CD4-positive, CD25-positive, alpha-beta regulatory T cell (primary cell): ENCODE measurements at regions not wholly inside any gene's neighbourhood (a gene's known extent, or its start where the extent isn't known, plus 50 kb on each side); places are given as distances from the start of the nearest gene placed in this dataset.
"Not testable (repeated sequence)": the region's sequence is repeated elsewhere in the genome, so short reads cannot be mapped to it uniquely, and the experiment has no call there.

ENCODE experiments used
- ATAC-seq, 2 donors: fragments of 150-1000 bp; cut with Tn5 transposase; one replicate each; pipeline ENCODE4 v1.10.0; 2021; ENCODE audit warnings: low read depth in 2 of 2, moderate number of reproducible peaks in 2 of 2, moderate library complexity in 1 of 2
- DNase-seq, 3 donors: peaks; one replicate each; pipeline versions ENCODE4 v3.0.0 to v3.0.0-alpha.2; 2012 to 2022; ENCODE audit warnings: mixed read lengths in 1 of 3
- H3K27ac ChIP-seq: one replicate; pipeline ENCODE4 v1.7.0; 2013; ENCODE audit warnings: mild to moderate bottlenecking, low read length; ENCODE audit not compliant: insufficient read depth, poor library complexity, severe bottlenecking
- H3K27me3 ChIP-seq: one replicate; pipeline ENCODE4 v1.7.0; 2013; ENCODE audit warnings: low read length; ENCODE audit not compliant: control insufficient read depth, insufficient read depth
- H3K36me3 ChIP-seq: one replicate; pipeline ENCODE4 v1.7.0; 2013; ENCODE audit warnings: mild to moderate bottlenecking, low read length, moderate library complexity; ENCODE audit not compliant: control insufficient read depth, insufficient read depth
- H3K4me1 ChIP-seq: 2 replicates; pipeline ENCODE4 v1.7.0; 2013; ENCODE audit warnings: mild to moderate bottlenecking, low read length; ENCODE audit not compliant: insufficient read depth, control insufficient read depth, poor library complexity, severe bottlenecking
- H3K4me3 ChIP-seq: one replicate; pipeline ENCODE4 v1.7.0; 2013; ENCODE audit warnings: low read depth, mild to moderate bottlenecking, low read length, moderate library complexity
- H3K9me3 ChIP-seq, 2 experiments: 1 replicate in 1 of 2; 2 replicates in 1 of 2; pipeline ENCODE4 v1.7.0; 2013; ENCODE audit warnings: low read length in 2 of 2, mild to moderate bottlenecking in 1 of 2, moderate library complexity in 1 of 2; ENCODE audit not compliant: control insufficient read depth in 2 of 2
- H3K27ac Mint-ChIP-seq, 3 donors: one replicate each; pipeline ENCODE4 v1.8.0; 2020 to 2022; ENCODE audit warnings: mild to moderate bottlenecking in 3 of 3, mixed read lengths in 3 of 3, moderate library complexity in 2 of 3
- H3K27me3 Mint-ChIP-seq: one replicate; pipeline ENCODE4 v1.8.0; 2022; ENCODE audit warnings: mild to moderate bottlenecking, mixed read lengths
- H3K36me3 Mint-ChIP-seq: one replicate; pipeline ENCODE4 v1.8.0; 2020; ENCODE audit warnings: mixed read lengths
- H3K4me1 Mint-ChIP-seq, 4 donors: one replicate each; pipeline ENCODE4 v1.8.0; 2020 to 2022; ENCODE audit warnings: mixed read lengths in 4 of 4, mild to moderate bottlenecking in 1 of 4
- H3K4me3 Mint-ChIP-seq, 4 donors: one replicate each; pipeline ENCODE4 v1.8.0; 2020 to 2022; ENCODE audit warnings: mild to moderate bottlenecking in 4 of 4, mixed read lengths in 4 of 4, moderate library complexity in 3 of 4
- H3K9me3 Mint-ChIP-seq, 7 donors: one replicate each; pipeline ENCODE4 v1.8.0; 2020 to 2022; ENCODE audit warnings: mixed read lengths in 7 of 7, mild to moderate bottlenecking in 3 of 7, moderate library complexity in 2 of 7

- peaks cover 0 to 1% (median 0%) of the 10 kb centered on the region in 7 donors for H3K9me3 Mint-ChIP-seq
- no peaks in the 10 kb centered on the region for H3K36me3 Mint-ChIP-seq
- H3K4me3 Mint-ChIP-seq: no peak overlapping the region
- peaks cover 4% of the 10 kb centered on the region for H3K27me3 Mint-ChIP-seq
- H3K27ac ChIP-seq: no peak overlapping the region
- H3K4me1 ChIP-seq: no peaks in the 10 kb centered on the region
- no peaks in the 10 kb centered on the region for H3K36me3 ChIP-seq
- DNase-seq (no peak), ATAC-seq (no peak)
- no peak overlapping the region for H3K27ac Mint-ChIP-seq
- no peaks in the 10 kb centered on the region for H3K27me3 ChIP-seq
- H3K4me3 ChIP-seq: no peak overlapping the region
- H3K9me3 ChIP-seq: no peaks in the 10 kb centered on the region
- peaks cover 0 to 5% (median 0%) of the 10 kb centered on the region in 4 donors for H3K4me1 Mint-ChIP-seq
Measured at GRCh38 chr7:12494687-12495024, 75.9 kb upstream of the SCIN start.

GRCh38 chr7:12496901-12497674, 73.4 kb upstream of the SCIN start:
- not testable (repeated sequence) for H3K9me3 ChIP-seq, H3K36me3 ChIP-seq, H3K4me1 Mint-ChIP-seq, H3K27ac ChIP-seq, H3K27ac Mint-ChIP-seq, H3K4me1 ChIP-seq, H3K27me3 ChIP-seq, H3K4me3 ChIP-seq, H3K9me3 Mint-ChIP-seq, ATAC-seq, H3K36me3 Mint-ChIP-seq, H3K27me3 Mint-ChIP-seq
- DNase-seq: peak in 1 of 3 donors; percentile 26
- peak overlapping the region in 2 of 4 donors; percentile 60 to 90 for H3K4me3 Mint-ChIP-seq

DNA sequence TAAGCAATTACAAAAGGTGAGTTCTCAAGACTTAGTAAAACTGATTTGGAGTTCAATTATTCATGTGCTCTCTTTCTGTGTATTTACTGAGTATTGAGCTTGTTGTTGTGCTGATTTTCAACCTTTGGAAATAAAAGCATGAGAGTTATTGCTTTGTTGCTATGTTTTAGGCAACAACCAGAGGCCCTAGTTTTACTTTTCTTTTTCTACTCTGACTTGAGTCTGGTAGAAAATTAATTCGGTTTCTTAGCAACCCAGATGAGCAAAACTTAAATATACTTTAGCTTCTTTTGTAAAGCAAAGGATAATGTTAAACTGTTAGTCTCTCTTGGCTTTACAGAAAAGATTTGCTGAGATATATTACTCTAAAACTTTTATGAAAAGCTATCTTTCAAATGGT, 66.4 kb upstream of the SCIN start:
- no peak for DNase-seq
- H3K27ac ChIP-seq: no peak overlapping the region
- H3K4me3 ChIP-seq: no peak overlapping the region
- no peak overlapping the region for H3K4me3 Mint-ChIP-seq
- H3K27me3 Mint-ChIP-seq: no peaks in the 10 kb centered on the region
- no peaks in the 10 kb centered on the region for H3K9me3 ChIP-seq
- no peaks in the 10 kb centered on the region for H3K9me3 Mint-ChIP-seq
- H3K4me1 Mint-ChIP-seq: no peaks in the 10 kb centered on the region
- H3K36me3 ChIP-seq: no peaks in the 10 kb centered on the region
- no peaks in the 10 kb centered on the region for H3K27me3 ChIP-seq
- H3K36me3 Mint-ChIP-seq: no peaks in the 10 kb centered on the region
- ATAC-seq: no peak
- no peaks in the 10 kb centered on the region for H3K4me1 ChIP-seq
- no peak overlapping the region for H3K27ac Mint-ChIP-seq

DNA sequence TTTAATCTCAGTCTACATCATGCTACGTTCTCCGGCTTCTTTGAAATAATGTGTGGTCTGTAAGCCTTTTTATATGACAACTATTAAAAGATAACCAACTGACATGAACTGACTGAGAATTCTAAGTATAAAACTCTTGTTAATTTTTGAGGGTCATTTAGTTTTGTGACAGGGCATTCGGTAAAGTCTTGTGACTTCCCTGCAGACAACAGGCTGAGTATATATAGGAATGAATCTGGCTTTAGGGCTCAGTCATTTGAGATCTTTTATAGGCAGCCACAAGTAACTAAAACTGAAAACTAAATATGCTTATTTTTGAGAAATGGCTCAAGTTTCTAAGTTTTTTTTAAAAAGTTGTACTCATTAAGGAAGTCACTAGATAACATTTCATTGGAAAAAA, 62.5 kb upstream of the SCIN start:
- DNase-seq: no peak
- no peak overlapping the region for H3K4me3 ChIP-seq
- no peak overlapping the region for H3K4me3 Mint-ChIP-seq
- no peaks in the 10 kb centered on the region for H3K36me3 ChIP-seq
- no peaks in the 10 kb centered on the region for H3K36me3 Mint-ChIP-seq
- H3K27me3 ChIP-seq: no peaks in the 10 kb centered on the region
- no peak overlapping the region for H3K27ac ChIP-seq
- H3K27me3 Mint-ChIP-seq: no peaks in the 10 kb centered on the region
- peaks cover 0 to 2% (median 0%) of the 10 kb centered on the region in 7 donors for H3K9me3 Mint-ChIP-seq
- no peaks in the 10 kb centered on the region for H3K4me1 Mint-ChIP-seq
- H3K9me3 ChIP-seq: no peaks in the 10 kb centered on the region
- no peaks in the 10 kb centered on the region for H3K4me1 ChIP-seq
- ATAC-seq: no peak
- no peak overlapping the region for H3K27ac Mint-ChIP-seq

- no peaks in the 10 kb centered on the region for H3K9me3 ChIP-seq
- H3K4me1 Mint-ChIP-seq: no peaks in the 10 kb centered on the region
- H3K4me3 Mint-ChIP-seq: no peak overlapping the region
- H3K36me3 Mint-ChIP-seq: no peaks in the 10 kb centered on the region
- H3K27me3 Mint-ChIP-seq: no peaks in the 10 kb centered on the region
- no peak overlapping the region for H3K27ac ChIP-seq
- no peaks in the 10 kb centered on the region for H3K27me3 ChIP-seq
- peaks cover 0 to 2% (median 0%) of the 10 kb centered on the region in 7 donors for H3K9me3 Mint-ChIP-seq
- ATAC-seq (no peak), DNase-seq (no peak)
- H3K4me3 ChIP-seq: no peak overlapping the region
- H3K27ac Mint-ChIP-seq: no peak overlapping the region
- H3K4me1 ChIP-seq: no peaks in the 10 kb centered on the region
- H3K36me3 ChIP-seq: no peaks in the 10 kb centered on the region
Measured at GRCh38 chr7:12508554-12508953, 62.0 kb upstream of the SCIN start.

DNA sequence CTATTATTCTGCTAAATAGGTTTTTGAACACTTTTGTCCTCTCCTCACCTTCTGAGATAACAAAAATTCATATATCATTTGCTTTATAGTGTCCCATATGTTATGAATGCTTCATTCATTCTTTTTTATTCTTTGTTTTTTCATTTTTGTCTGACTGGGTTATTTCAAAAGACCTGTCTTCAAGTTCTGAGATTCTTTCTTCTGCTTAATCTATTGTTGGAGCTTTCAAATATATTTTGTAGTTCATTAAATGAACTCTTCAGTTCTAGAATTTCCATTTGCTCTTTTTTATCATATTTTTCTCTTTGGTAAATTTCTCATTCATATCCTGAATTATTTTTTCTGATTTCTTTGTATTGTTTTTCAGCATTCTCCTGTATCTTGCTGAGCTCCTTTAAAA, 53.1 kb upstream of the SCIN start:
- H3K9me3 ChIP-seq: no peaks in the 10 kb centered on the region
- no peaks in the 10 kb centered on the region for H3K4me1 ChIP-seq
- peaks cover 0 to 15% (median 5%) of the 10 kb centered on the region in 7 donors for H3K9me3 Mint-ChIP-seq
- ATAC-seq (no peak), DNase-seq (no peak)
- no peaks in the 10 kb centered on the region for H3K4me1 Mint-ChIP-seq
- H3K27me3 ChIP-seq: peaks cover 4% of the 10 kb centered on the region
- no peak overlapping the region for H3K4me3 Mint-ChIP-seq
- H3K27ac Mint-ChIP-seq: no peak overlapping the region
- no peaks in the 10 kb centered on the region for H3K36me3 ChIP-seq
- H3K27me3 Mint-ChIP-seq: no peaks in the 10 kb centered on the region
- H3K27ac ChIP-seq: no peak overlapping the region
- H3K36me3 Mint-ChIP-seq: no peaks in the 10 kb centered on the region
- H3K4me3 ChIP-seq: no peak overlapping the region

DNA sequence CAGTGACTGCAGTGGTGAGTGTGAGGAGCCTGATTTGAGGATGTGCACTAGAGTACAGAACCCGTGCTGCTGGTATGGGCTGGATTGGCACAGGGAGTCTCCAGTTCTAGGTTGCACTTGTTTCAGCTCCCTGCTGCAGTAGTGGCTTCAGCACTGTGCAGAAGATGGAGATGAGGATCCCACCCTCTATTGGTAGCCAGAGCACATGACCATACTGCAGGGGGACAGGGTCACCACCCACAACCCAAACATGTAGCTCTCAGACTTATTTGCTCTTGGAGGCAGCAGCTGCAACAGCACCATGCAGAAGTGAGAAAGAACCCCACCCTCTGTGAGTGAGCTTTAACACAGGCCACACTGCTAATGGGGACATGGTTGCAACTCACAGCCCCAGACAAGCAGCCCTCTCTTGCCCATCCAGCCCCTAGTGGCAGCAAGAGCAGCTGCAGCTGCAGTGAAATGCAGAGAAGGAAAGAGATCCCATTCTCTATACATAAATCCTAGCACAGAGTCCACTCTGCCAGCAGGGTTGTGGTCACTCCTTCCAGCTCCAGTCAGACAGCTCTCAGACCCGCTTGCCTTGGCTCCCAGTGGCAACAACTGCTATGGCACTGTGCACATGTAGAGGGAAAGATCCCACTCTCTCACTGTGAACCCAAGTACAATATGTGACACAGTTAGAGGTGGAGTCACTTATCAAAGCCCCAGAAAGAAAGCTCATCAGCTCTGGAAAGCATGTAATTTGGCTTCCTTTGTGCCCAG, 51.4 kb upstream of the SCIN start:
- no peaks in the 10 kb centered on the region for H3K4me1 ChIP-seq
- H3K27me3 ChIP-seq: peaks cover 4% of the 10 kb centered on the region
- Mint-ChIP-seq H3K27ac (no peak overlapping the region), H3K4me3 (no peak overlapping the region), H3K4me1 (no peaks in the 10 kb centered on the region), H3K9me3 (peaks cover 0 to 15% (median 5%) of the 10 kb centered on the region in 7 donors), H3K36me3 (no peaks in the 10 kb centered on the region), H3K27me3 (no peaks in the 10 kb centered on the region)
- no peak for ATAC-seq
- DNase-seq: peak in 1 of 3 donors; percentile 3
- no peak overlapping the region for H3K4me3 ChIP-seq
- H3K27ac ChIP-seq: no peak overlapping the region
- H3K9me3 ChIP-seq: no peaks in the 10 kb centered on the region
- no peaks in the 10 kb centered on the region for H3K36me3 ChIP-seq

- H3K27ac ChIP-seq: no peak overlapping the region
- ATAC-seq: no peak
- no peaks in the 10 kb centered on the region for H3K9me3 ChIP-seq
- Mint-ChIP-seq H3K9me3 (peaks cover 0 to 15% (median 5%) of the 10 kb centered on the region in 7 donors), H3K36me3 (no peaks in the 10 kb centered on the region), H3K4me3 (no peak overlapping the region), H3K4me1 (no peaks in the 10 kb centered on the region), H3K27me3 (no peaks in the 10 kb centered on the region), H3K27ac (no peak overlapping the region)
- H3K4me1 ChIP-seq: no peaks in the 10 kb centered on the region
- no peak overlapping the region for H3K4me3 ChIP-seq
- peaks cover 4% of the 10 kb centered on the region for H3K27me3 ChIP-seq
- DNase-seq: no peak
- H3K36me3 ChIP-seq: no peaks in the 10 kb centered on the region
Measured at GRCh38 chr7:12519682-12520009, 50.9 kb upstream of the SCIN start.
